Transverse colon (tissue), 4 donors: ENCODE measurements at regions not wholly inside any gene's neighbourhood (a gene's known extent, or its start where the extent isn't known, plus 50 kb on each side); places are given as distances from the start of the nearest gene placed in this dataset.

Experiments
- DNase-seq: peaks from one replicate; pipeline ENCODE4 v3.0.0-alpha.2; 2019
- H3K27ac ChIP-seq, 4 donors: fragments of 200-600 bp; sonication (generic); 2 replicates each; pipeline ENCODE4 v1.5.1; 2016 to 2018; ENCODE audit warnings: inconsistent platforms in 4 of 4
- H3K27me3 ChIP-seq: fragments of 200-600 bp; sonication (generic); 2 replicates; pipeline ENCODE4 v1.5.1; 2017; ENCODE audit warnings: inconsistent platforms
- H3K36me3 ChIP-seq, 4 donors: fragments of 200-600 bp; sonication (generic); 2 replicates each; pipeline ENCODE4 v1.5.1; 2017 to 2019; ENCODE audit warnings: inconsistent platforms in 4 of 4
- H3K4me1 ChIP-seq, 4 donors: fragments of 200-600 bp; sonication (generic); 2 replicates each; pipeline ENCODE4 v1.5.1; 2017 to 2020; ENCODE audit warnings: inconsistent platforms in 4 of 4
- H3K4me3 ChIP-seq, 4 donors: fragments of 200-600 bp; sonication (generic); 1 replicate in 1 of 4; 2 replicates in 3 of 4; pipeline versions ENCODE4 v1.5.1 to v1.6.1; 2017 to 2019; ENCODE audit warnings: inconsistent platforms in 4 of 4
- H3K9me3 ChIP-seq, 2 donors: fragments of 200-600 bp; sonication (generic); 2 replicates each; pipeline ENCODE4 v1.5.1; 2017 to 2019; ENCODE audit warnings: inconsistent platforms in 2 of 2
- EP300 ChIP-seq: sonication (generic); formaldehyde crosslinking; IDR thresholded peaks from one replicate; pipeline ENCODE4 v1.6.1; 2017; ENCODE audit warnings: antibody characterized with exemption, low read depth
- POLR2A ChIP-seq: fragments of 450-650 bp; IDR thresholded peaks from one replicate; pipeline ENCODE4 v1.6.1; 2016; ENCODE audit warnings: antibody characterized with exemption, mild to moderate bottlenecking, moderate library complexity
- POLR2AphosphoS5 ChIP-seq, 3 donors: sonication (generic); formaldehyde crosslinking; IDR thresholded peaks; one replicate each; pipeline ENCODE4 v1.6.1; 2016; ENCODE audit warnings: antibody characterized with exemption in 3 of 3
- WGBS, 2 donors: methylation state at CpG; one replicate each; pipeline ENCODE4 v1.1.5; 2018; ENCODE audit warnings: low coverage in 1 of 2; 5-methylcytosine and 5-hydroxymethylcytosine counted together
- in situ Hi-C, 4 donors: fragments of 200-750 bp; cut with MboI; loops; one replicate each; pipeline versions ENCODE4 v1.15.0 to v1.15.1; 2017; ENCODE audit warnings: low sequenced_read_pairs in 3 of 4, low pct_ligation_motif_present in 1 of 4, low pct_unique_long_range_greater_than_20kb in 1 of 4
- intact Hi-C: fragments of 100-400 bp; cut with DNase I; formaldehyde crosslinking; loops from one replicate; pipeline ENCODE4 v1.15.1; 2023; ENCODE audit warnings: low total_unique reads
- TF ChIP-seq, protein P1 (sequence below), 5 experiments: fragments of 200-600 bp in 3 of 5; fragments of 450-650 bp in 2 of 5; sonication (generic) in 3 of 5; IDR thresholded peaks; 1 replicate in 2 of 5; 2 replicates in 3 of 5; pipeline ENCODE4 v1.5.1; 2016 to 2017; ENCODE audit warnings: antibody characterized with exemption in 5 of 5, inconsistent platforms in 3 of 5, mild to moderate bottlenecking in 2 of 5, moderate library complexity in 1 of 5

DNA sequence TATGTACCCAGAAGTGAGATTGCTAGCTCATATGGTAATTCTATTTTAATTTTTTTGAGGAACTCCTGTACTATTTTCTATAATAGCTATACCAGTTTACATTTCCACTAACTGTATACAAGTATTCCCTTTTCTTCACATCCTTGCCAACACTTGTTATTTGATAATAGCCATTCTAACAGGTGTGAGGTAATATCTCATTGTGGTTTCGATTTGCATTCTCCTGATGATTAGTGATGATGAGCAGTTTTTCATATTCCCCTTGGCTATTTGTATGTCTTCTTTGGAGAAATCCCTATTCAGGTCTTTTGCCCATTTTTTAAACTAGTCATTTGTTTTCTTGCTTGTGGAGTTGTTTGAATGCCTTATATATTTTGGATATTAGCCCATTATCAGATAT lies 121.3 kb downstream of the BBS10 start:
- TF ChIP-seq EP300 = no peak
- TF ChIP-seq, protein P1, sequence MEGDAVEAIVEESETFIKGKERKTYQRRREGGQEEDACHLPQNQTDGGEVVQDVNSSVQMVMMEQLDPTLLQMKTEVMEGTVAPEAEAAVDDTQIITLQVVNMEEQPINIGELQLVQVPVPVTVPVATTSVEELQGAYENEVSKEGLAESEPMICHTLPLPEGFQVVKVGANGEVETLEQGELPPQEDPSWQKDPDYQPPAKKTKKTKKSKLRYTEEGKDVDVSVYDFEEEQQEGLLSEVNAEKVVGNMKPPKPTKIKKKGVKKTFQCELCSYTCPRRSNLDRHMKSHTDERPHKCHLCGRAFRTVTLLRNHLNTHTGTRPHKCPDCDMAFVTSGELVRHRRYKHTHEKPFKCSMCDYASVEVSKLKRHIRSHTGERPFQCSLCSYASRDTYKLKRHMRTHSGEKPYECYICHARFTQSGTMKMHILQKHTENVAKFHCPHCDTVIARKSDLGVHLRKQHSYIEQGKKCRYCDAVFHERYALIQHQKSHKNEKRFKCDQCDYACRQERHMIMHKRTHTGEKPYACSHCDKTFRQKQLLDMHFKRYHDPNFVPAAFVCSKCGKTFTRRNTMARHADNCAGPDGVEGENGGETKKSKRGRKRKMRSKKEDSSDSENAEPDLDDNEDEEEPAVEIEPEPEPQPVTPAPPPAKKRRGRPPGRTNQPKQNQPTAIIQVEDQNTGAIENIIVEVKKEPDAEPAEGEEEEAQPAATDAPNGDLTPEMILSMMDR (IDR thresholded peaks at IDR 0.05) = no peak
- no peak for TF ChIP-seq POLR2A
- no peak for TF ChIP-seq POLR2AphosphoS5 (IDR thresholded peaks at IDR 0.05)
- no peak overlapping the region for H3K4me3 ChIP-seq
- H3K27me3 ChIP-seq = no peaks in the 10 kb centered on the region
- intact Hi-C loops (no loop called here), in situ Hi-C loops (no loop called here)
- no peaks in the 10 kb centered on the region for H3K4me1 ChIP-seq
- H3K36me3 ChIP-seq = no peaks in the 10 kb centered on the region
- 67 to 89% methylated on average over 1 of the region's 1 CpG for WGBS, 2 donors
- H3K9me3 ChIP-seq = no peaks in the 10 kb centered on the region
- no peak overlapping the region for H3K27ac ChIP-seq
- no peak for DNase-seq

DNA sequence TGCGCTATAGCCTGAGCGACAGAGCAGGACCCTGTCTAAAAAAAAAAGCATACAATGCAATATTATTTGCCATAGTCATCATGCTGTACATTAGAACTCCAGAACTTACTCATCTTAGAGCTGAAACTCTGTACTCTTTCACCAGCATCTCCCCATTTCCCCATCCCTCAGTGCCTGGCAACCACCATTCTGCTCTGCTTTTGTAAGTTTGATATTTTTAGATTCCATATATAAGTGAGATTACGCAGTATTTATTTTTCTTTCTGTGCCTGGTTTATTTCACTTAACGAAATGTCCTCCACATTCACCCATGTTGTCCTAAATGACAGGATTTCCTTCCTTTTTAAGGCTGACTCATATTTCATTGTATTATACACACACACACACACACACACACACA lies 121.8 kb downstream of the BBS10 start:
- WGBS, 2 donors = 63 to 74% methylated on average over 4 of the region's 4 CpGs
- TF ChIP-seq POLR2AphosphoS5 (IDR thresholded peaks at IDR 0.05) (no peak), POLR2A (no peak), EP300 (no peak)
- TF ChIP-seq, protein P1 (IDR thresholded peaks at IDR 0.05) = no peak
- no peaks in the 10 kb centered on the region for H3K4me1 ChIP-seq
- no peaks in the 10 kb centered on the region for H3K9me3 ChIP-seq
- intact Hi-C loops = no loop called here
- no peaks in the 10 kb centered on the region for H3K27me3 ChIP-seq
- in situ Hi-C loops = no loop called here
- H3K4me3 ChIP-seq = no peak overlapping the region
- no peak for DNase-seq
- no peak overlapping the region for H3K27ac ChIP-seq
- H3K36me3 ChIP-seq = no peaks in the 10 kb centered on the region

DNA sequence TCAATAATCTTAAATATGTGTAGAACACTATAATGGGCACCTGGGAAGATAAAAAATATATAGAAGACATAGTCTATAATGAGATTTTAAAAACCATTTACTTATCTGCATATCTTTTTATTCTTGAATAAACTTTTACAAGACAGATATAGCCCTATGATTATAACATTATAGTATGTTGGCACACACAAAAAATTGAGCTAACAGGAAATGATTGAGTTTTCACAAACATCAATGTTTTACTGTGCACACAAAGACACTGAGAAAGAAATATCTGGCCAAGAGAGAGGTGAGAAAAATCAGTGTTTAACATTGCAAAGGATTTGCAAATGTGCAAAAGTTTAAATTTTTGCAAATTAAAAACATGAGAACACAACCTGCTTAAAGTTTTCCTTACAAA lies 124.3 kb downstream of the BBS10 start:
- Histone ChIP-seq H3K36me3 (no peaks in the 10 kb centered on the region), H3K27ac (no peak overlapping the region), H3K9me3 (no peaks in the 10 kb centered on the region), H3K27me3 (no peaks in the 10 kb centered on the region), H3K4me1 (no peaks in the 10 kb centered on the region), H3K4me3 (no peak overlapping the region)
- intact Hi-C loops (no loop called here), in situ Hi-C loops (no loop called here)
- TF ChIP-seq POLR2A (no peak), EP300 (no peak), POLR2AphosphoS5 (IDR thresholded peaks at IDR 0.05) (no peak)
- TF ChIP-seq, protein P1 (IDR thresholded peaks at IDR 0.05) = no peak
- DNase-seq = no peak

DNA sequence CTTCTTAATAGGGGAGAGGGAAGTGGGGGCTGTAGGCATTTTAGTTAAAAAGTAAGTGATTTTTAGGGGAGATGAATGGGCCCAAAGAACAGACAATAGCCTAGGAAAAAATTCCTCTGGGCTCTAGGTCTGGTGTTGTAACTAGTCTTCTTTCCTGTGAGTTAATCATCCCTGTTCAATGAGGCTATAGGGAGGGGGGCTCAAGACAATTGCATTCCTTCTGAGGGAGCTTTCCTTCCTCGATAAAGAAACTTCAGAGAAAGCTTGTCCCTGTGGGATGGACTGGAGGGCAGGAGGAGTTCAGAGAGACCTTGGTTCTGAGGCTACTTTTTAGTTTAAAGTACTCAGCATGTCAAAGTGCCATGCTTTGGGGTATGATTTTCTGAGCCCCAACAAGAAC lies 127.2 kb downstream of the BBS10 start:
- TF ChIP-seq POLR2A (no peak), EP300 (no peak), POLR2AphosphoS5 (IDR thresholded peaks at IDR 0.05) (no peak)
- TF ChIP-seq, protein P1 (IDR thresholded peaks at IDR 0.05) = no peak
- in situ Hi-C loops = no loop called here
- Histone ChIP-seq H3K36me3 (no peaks in the 10 kb centered on the region), H3K27ac (no peak overlapping the region), H3K9me3 (no peaks in the 10 kb centered on the region), H3K27me3 (no peaks in the 10 kb centered on the region), H3K4me1 (no peaks in the 10 kb centered on the region), H3K4me3 (no peak overlapping the region)
- DNase-seq = no peak
- intact Hi-C loops = no loop called here
- 35% methylated on average over 1 of the region's 1 CpG; no CpG with 5 or more reads in 1 of the 2 donors for WGBS, 2 donors
